NCI-H2107 (cell line): ENCODE measurements at regions not wholly inside any gene's neighbourhood (a gene's known extent, or its start where the extent isn't known, plus 50 kb on each side); places are given as distances from the start of the nearest gene placed in this dataset.

Experiments used
- DNase-seq: peaks from one replicate; lab custom pipeline; 2025; lab: John Stamatoyannopoulos, UW

DNA sequence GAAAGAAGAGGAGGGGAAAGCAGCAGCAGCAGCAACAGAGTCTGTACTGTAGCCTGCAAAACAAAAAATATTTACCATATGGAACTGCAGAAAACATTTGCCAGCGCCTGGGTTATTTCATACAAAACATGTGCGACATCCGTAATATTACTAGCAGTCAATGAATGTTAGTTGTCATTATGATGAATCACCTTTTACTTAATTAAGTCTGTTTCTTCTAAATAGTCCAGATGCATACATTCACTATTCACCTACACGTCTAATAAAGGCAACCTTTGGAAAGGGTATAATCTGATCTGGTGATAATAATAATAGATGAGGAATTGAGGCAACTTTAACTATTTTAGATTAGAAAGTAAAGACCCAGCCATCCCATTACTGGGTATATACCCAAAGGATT lies 426.3 kb upstream of the ST6GAL2 start:
- no peak for DNase-seq

DNA sequence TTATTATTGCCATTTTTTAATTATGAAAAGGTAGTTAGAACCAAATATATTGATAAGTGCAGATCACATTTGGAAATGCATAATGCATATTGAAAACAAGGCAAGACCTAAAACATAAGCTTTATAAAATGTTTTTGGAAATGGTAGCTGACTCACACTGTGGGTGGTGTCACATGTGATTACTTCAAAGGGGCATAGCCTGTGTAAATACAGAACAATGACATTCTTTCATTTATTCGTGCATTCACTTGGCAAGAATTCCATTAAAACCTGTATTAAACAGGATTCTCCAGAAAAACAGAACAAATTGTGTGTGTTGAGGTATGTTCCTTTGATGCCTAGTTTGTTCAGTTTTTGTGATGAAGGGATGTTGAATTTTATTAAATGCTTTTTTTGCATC lies 427.3 kb upstream of the ST6GAL2 start:
- no peak for DNase-seq

- DNase-seq, result no peak
Measured at GRCh38 chr2:107320881-107321280, 434.9 kb upstream of the ST6GAL2 start.

DNA sequence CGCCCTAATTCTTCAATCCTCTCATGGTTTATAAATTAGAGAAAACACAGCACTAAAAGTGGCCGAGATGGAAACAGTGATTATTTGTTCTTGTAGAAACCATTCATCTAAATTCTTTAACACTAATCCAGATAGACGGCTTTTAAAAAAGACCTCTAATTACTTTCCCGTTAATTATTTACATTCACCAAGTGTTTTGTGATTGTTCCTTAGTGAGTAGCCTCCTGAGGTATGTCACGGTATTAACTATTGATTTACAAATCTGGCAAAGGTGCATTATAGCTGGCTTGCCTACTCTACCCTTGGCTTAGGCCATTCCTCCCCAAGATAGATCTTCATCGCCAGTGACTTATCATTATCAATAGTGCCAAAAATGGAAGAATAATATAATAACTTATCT lies 436.4 kb upstream of the ST6GAL2 start:
- no peak for DNase-seq

DNA sequence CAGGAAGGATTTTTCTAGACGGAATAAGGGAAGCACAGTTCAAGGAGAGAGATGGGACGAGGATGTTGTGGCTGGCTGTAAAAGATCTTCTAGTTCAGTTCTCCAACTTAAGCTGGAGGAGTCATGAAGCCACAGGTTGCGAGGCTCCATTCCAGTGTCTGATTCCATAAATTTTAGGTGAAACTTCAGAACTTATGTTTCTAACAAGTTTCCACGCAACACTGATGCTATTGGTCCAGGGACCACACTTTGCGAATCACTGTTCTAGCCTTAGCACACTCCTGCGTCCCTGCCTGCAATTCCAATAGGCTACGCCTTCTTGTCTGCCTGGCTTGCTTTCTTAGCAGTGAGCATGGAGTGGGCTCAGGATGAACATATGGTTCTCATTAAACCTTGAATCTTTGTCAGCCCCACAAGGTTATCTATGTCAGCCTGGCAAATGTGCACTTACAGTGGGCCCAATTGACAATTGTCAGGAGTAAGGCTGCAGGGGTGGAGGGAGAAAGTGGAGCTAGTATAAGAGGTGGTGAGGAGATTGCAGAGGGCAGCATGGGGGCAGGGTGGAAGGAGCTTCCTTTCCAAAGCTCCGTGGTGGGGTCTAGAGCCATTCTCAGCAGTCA lies 438.1 kb upstream of the ST6GAL2 start:
- no peak for DNase-seq

DNA sequence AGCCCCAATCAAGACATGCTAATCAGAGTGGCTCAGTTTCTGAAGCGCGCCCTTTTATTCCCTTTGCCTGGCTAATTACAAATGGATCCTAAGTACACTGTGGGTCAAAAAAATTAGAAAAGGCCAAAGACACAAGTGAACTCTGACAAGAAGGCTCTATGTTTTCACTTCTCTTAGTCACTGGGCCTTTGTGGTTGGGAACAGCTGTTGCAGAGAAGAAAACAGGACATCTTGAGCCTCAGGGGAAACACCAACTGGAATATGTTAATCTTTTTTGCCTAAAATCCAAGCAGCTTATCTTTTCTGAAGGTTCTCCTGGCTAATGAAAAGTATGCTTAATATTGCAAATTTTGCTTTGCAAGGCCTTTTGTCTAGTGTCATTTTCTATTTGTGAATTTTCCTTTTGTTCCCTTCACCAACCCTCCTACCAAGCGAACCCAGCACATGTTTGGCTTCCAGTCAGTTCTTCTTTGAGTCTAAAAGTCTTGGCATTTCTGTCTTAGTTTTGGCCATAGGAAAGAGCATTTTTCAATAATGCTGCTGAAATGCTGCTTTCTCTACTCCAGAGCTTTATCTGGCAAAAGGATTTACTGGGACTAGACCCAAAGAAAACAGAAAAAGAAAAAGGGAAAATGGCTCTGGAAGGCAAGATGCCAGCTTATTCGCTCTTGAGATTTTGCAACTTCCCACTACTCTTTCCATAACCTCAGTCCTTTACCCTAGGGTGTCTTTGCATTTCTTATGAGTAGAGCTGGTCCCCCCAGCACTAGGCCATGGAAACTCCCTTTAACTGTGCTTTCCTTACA lies 440.2 kb upstream of the ST6GAL2 start:
- DNase-seq, result no peak

GRCh38 chr2:107334306-107334705 lies 448.3 kb upstream of the ST6GAL2 start:
- DNase-seq, result no peak

DNA sequence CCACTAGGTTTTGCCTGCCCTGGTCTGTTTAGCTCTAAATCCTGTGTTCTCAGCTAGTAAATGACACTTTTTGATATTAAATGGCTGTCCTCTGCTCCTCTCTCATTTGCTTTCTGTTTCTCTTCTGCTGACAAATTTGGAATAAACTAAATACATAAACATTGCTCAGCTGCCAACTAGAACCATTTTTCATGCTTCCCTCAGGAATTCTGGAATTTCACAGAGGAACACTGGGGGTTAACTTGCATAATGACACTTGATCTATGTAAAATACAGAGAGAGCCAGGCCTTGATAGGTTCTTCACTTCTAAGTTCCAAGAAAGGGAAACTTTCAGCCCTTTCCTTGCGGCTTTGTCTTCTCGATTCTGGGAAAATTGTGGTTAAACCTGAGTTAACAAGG lies 450.6 kb upstream of the ST6GAL2 start:
- no peak for DNase-seq

GRCh38 chr2:107337209-107337898 lies 451.4 kb upstream of the ST6GAL2 start:
- no peak for DNase-seq

- DNase-seq, result no peak
Measured at GRCh38 chr2:107338059-107338458, 452.1 kb upstream of the ST6GAL2 start.

- DNase-seq, result no peak
Measured at GRCh38 chr2:107338571-107338970, 452.6 kb upstream of the ST6GAL2 start.

DNA sequence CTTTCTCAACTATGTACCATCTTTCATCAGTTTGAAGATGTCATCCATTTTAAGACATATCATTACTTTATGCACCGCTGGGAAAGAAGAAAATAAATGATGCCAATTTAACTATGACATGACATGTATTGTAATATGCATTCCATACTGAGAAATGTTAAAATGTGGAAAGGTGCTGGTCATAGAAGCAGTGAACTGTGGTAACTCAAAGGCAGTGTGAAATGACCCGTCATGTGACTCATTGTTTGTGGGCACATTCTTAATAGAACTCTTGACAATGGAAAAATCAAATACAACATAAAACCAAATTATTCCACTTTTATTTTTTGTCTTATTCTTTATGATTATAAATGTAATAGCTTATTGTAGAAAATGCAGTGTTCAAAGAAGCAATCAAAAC lies 455.0 kb upstream of the ST6GAL2 start:
- DNase-seq, result no peak

DNA sequence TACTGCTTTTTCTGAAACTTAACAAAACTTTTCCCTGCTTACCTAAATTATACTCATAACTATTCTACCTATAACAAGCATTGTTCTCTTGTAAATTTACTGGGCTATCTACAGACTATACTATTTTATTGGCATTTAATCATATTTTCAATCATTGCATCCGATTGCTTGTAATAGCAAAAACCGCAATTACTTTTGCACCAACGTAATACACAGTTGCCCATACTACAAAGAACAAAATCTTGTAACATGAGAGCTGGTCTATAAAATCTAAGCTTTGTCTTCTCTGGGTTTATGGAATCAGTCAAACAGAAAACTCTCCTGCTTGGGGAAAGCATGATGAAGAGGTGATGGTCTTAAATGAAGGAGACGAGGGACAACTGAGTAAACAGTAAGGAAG lies 463.4 kb upstream of the ST6GAL2 start:
- no peak for DNase-seq

DNA sequence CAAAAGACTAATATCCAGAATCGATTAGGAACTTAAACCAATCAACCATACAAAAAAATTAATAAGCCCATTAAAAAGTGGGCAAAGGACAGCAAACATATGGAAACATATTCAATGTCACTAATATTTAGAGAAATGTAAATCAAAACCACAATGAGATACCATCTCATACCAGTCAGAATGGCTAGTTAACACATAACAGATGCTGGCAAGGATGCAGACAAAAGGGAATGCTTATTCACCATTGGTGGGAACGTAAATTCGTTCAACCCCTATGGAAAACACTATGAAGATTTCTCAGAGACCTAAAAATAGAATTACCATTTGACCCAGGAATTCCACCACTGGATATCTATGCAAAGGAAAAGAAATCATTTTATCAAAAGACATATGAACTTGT lies 468.2 kb upstream of the ST6GAL2 start:
- DNase-seq, result no peak

GRCh38 chr2:107358362-107358761 lies 468.3 kb upstream of the RGPD4 start:
- DNase-seq, result no peak

DNA sequence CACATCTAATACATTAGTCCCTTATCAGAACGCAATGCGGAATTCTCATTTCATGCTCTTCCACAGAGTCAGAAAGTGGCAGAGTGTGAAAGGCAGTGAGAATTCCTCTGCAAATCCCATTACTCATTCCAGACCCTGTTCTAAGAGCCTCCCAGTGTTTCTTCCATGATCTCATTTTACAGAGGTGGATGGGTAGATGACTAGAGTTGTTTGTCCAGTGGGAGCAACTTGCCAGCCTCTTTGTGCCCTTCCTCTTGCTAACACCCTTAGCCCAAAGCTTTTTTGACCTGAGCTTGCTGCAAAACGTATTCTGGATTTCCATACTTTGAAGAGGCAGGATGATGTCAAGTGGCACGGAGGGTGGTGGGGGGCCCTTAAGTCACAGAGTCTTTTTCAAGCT lies 467.7 kb upstream of the RGPD4 start:
- DNase-seq, result no peak

DNA sequence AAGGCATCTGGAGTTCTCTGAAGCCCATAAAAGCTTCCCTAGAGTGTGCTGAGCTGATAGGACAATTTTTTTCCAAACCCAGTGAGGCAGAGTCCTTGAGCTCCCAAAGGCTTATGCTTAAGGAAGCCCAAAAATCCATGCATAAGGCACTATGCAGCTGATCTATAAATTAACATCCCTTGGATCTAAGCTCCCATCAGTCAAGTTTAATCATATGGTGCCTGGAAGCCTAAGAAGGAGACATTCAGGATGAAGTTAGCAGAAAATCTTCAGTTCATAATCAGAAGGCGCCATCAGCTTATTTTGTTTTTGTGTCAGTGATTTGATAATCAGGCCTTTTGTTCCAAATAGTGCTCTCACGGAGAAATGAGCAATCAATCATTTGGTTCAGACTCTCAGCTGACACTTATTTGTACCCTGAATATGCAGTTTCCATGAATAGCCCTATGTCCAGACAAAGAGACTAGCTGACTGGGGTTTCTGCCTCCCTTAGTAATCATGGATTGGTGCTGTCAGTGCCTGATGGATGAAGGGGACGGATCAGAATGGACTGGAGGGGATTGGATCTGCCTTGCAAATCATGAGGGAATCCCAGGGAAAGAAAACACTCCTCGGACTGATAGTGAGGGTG lies 464.8 kb upstream of the RGPD4 start:
- no peak for DNase-seq

DNA sequence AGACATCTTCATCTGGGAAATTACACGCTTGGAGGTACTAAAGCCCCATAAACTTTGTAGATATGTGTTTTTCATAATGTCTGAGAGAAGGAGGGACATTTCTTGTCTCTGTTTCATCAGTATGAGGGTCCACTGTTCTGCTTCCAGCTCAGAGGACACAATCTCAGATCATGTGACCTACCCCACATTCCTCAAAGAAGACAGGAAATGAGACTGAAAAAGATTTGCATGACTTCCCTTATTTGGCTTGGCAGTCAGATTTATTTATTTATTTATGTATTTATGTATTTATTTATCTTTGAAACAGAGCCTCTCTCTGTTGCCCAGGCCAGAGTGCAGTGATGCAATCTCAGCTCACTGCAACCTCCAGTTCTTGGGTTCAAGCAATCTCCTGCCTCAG lies 463.7 kb upstream of the RGPD4 start:
- no peak for DNase-seq

GRCh38 chr2:107363806-107364205 lies 462.9 kb upstream of the RGPD4 start:
- DNase-seq, result no peak

DNA sequence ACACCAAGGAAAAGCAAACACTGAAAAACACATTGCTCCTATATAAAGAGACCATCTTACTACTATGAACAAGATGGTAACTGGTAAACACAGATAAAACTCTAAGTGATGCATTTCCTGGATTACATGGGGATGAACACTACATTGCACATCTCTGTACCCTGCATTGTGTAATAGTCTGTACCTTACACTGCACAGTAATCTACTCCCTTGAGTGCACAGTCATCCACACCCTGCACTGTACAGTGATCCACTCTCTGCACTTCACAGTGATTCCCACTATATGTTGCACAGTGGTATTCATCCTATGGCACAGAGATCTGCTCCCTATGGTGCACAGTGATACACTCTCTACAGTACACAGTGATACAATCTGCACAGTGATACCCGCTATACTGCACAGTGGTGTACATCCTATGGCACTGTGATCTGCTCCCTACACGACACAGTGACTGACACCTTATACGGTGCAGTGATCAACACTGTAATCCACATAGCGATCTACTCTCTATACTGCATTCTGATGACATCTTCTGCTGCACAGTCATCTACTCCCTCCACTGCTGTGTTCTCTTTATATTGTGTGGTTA lies 462.2 kb upstream of the RGPD4 start:
- DNase-seq, result no peak

- DNase-seq, result no peak
Measured at GRCh38 chr2:107374249-107374648, 452.4 kb upstream of the RGPD4 start.

- DNase-seq, result no peak
Measured at GRCh38 chr2:107376909-107377308, 449.8 kb upstream of the RGPD4 start.
